H1 (cell line): ENCODE measurements at regions not wholly inside any gene's neighbourhood (a gene's known extent, or its start where the extent isn't known, plus 50 kb on each side); places are given as distances from the start of the nearest gene placed in this dataset.

Experiments used
- CTCF ChIA-PET: fragments of 300-600 bp; sonication (Branson Sonifier 250); formaldehyde crosslinking; loops from one replicate; lab custom pipeline; 2021; ENCODE audit not compliant: partially characterized antibody; lab: Charles Lee
- POLR2A ChIA-PET: fragments of 300-600 bp; sonication (Branson Sonifier 250); formaldehyde crosslinking; loops from one replicate; lab custom pipeline; 2021; ENCODE audit warnings: inconsistent platforms; ENCODE audit not compliant: partially characterized antibody; lab: Charles Lee
- DNase-seq, 2 experiments: peaks; one replicate each; pipeline versions ENCODE4 v3.0.0 to v3.0.0-alpha.2; 2010 to 2022; ENCODE audit warnings: low spot score in 2 of 2, low read depth in 1 of 2, mixed read lengths in 1 of 2
- FAIRE-seq: peaks from 2 replicates; lab custom pipeline; 2011; peaks lifted over from hg19 to GRCh38; lab: Jason Lieb, UNC
- H2AFZ ChIP-seq: 2 replicates; pipeline ENCODE4 v1.8.1; 2012; ENCODE audit warnings: low read length, inconsistent platforms
- H2AK5ac ChIP-seq: 2 replicates; pipeline ENCODE4 v1.6.1; 2013; ENCODE audit warnings: low read depth, low read length
- H2BK120ac ChIP-seq: replicated peaks from 2 replicates; pipeline ENCODE3; 2013; ENCODE audit warnings: low read depth, low read length, inconsistent platforms
- H2BK12ac ChIP-seq: 2 replicates; pipeline ENCODE4 v1.6.1; 2013; ENCODE audit warnings: low read depth, low read length
- H2BK15ac ChIP-seq: 2 replicates; pipeline ENCODE4 v1.6.1; 2013; ENCODE audit warnings: low read length
- H2BK20ac ChIP-seq: 2 replicates; pipeline ENCODE4 v1.6.1; 2013; ENCODE audit warnings: low read length
- H2BK5ac ChIP-seq: 2 replicates; pipeline ENCODE4 v1.6.1; 2013; ENCODE audit warnings: low read depth, low read length
- H3K14ac ChIP-seq: 2 replicates; pipeline ENCODE4 v1.6.1; 2013; ENCODE audit warnings: inconsistent platforms; ENCODE audit not compliant: insufficient read length
- H3K18ac ChIP-seq: 2 replicates; pipeline ENCODE4 v1.6.1; 2013; ENCODE audit warnings: low read length; ENCODE audit errors: extremely low read depth
- H3K23ac ChIP-seq: 2 replicates; pipeline ENCODE4 v1.6.1; 2013; ENCODE audit warnings: inconsistent platforms; ENCODE audit not compliant: insufficient read length
- H3K23me2 ChIP-seq: 2 replicates; pipeline ENCODE4 v1.6.1; 2013; ENCODE audit warnings: low read depth, low read length
- H3K27ac ChIP-seq: 2 replicates; pipeline ENCODE4 v1.6.1; 2011; ENCODE audit warnings: low read depth, low read length, inconsistent platforms
- H3K27me3 ChIP-seq, 4 experiments: replicated peaks in 1 of 4; 1 replicate in 1 of 4; 2 replicates in 3 of 4; pipeline versions ENCODE4 v1.6.1 to v1.8.1; 2011 to 2013; ENCODE audit warnings: low read length in 3 of 4, mild to moderate bottlenecking in 3 of 4, inconsistent platforms in 2 of 4, mixed read lengths in 2 of 4, moderate library complexity in 1 of 4; ENCODE audit not compliant: control insufficient read depth in 3 of 4, insufficient read depth in 3 of 4; ENCODE audit errors: extremely low read depth in 1 of 4
- H3K36me3 ChIP-seq, 4 experiments: 2 replicates each; pipeline versions ENCODE4 v1.6.1 to v1.8.1; 2011 to 2013; ENCODE audit warnings: mild to moderate bottlenecking in 4 of 4, low read length in 3 of 4, moderate library complexity in 2 of 4, control low read depth in 1 of 4, inconsistent platforms in 1 of 4; ENCODE audit not compliant: insufficient read depth in 4 of 4, control insufficient read depth in 2 of 4
- H3K4ac ChIP-seq: replicated peaks from 2 replicates; pipeline ENCODE3; 2013; ENCODE audit warnings: low read length, low read depth, mixed read lengths, inconsistent platforms; ENCODE audit not compliant: insufficient read length
- H3K4me1 ChIP-seq, 4 experiments: replicated peaks in 1 of 4; 1 replicate in 1 of 4; 2 replicates in 3 of 4; pipeline versions ENCODE4 v1.6.1 to v1.8.1; 2011 to 2013; ENCODE audit warnings: low read length in 3 of 4, inconsistent platforms in 2 of 4, mixed read lengths in 1 of 4; ENCODE audit not compliant: insufficient read depth in 4 of 4, control insufficient read depth in 3 of 4
- H3K4me2 ChIP-seq, 2 experiments: 2 replicates each; pipeline versions ENCODE4 v1.6.1 to v1.8.1; 2011 to 2013; ENCODE audit warnings: low read depth in 2 of 2, low read length in 2 of 2, control low read depth in 1 of 2, inconsistent platforms in 1 of 2, mild to moderate bottlenecking in 1 of 2; ENCODE audit not compliant: insufficient read depth in 1 of 2
- H3K4me3 ChIP-seq, 4 experiments: fragments of 200-600, 300-600 bp in 1 of 4; sonication (generic), shearing (Covaris generic), sonication (Bioruptor Twin) in 1 of 4; 2 replicates each; pipeline versions ENCODE4 v1.5.1 to v1.8.1; 2011 to 2016; ENCODE audit warnings: low read length in 4 of 4, low read depth in 3 of 4, control low read depth in 2 of 4, inconsistent platforms in 2 of 4, mild to moderate bottlenecking in 2 of 4, mixed read lengths in 1 of 4, moderate library complexity in 1 of 4; ENCODE audit not compliant: insufficient read depth in 2 of 4; ENCODE audit errors: extremely low read depth in 1 of 4
- H3K56ac ChIP-seq: replicated peaks from 2 replicates; pipeline ENCODE3; 2013; ENCODE audit warnings: low read depth, mild to moderate bottlenecking, mixed read lengths, low read length, inconsistent platforms; ENCODE audit not compliant: insufficient read length
- H3K79me1 ChIP-seq: 2 replicates; pipeline ENCODE4 v1.6.1; 2013; ENCODE audit warnings: low read depth, low read length, control low read depth
- H3K79me2 ChIP-seq, 2 experiments: 2 replicates each; pipeline versions ENCODE4 v1.6.1 to v1.8.1; 2012 to 2013; ENCODE audit warnings: low read length in 2 of 2, mild to moderate bottlenecking in 2 of 2, inconsistent platforms in 1 of 2; ENCODE audit not compliant: insufficient read depth in 2 of 2, control insufficient read depth in 1 of 2
- H3K9ac ChIP-seq, 4 experiments: replicated peaks in 1 of 4; 1 replicate in 1 of 4; 2 replicates in 3 of 4; pipeline versions ENCODE4 v1.6.1 to v1.8.1; 2011 to 2013; ENCODE audit warnings: low read depth in 3 of 4, low read length in 3 of 4, control low read depth in 2 of 4, mild to moderate bottlenecking in 2 of 4, moderate library complexity in 2 of 4, inconsistent platforms in 1 of 4; ENCODE audit errors: extremely low read depth in 1 of 4
- H3K9me3 ChIP-seq, 2 experiments: 2 replicates each; pipeline versions ENCODE4 v1.6.1 to v1.8.1; 2012 to 2013; ENCODE audit warnings: mild to moderate bottlenecking in 2 of 2, moderate library complexity in 2 of 2, control low read depth in 1 of 2, inconsistent platforms in 1 of 2, low read depth in 1 of 2, low read length in 1 of 2, mixed read lengths in 1 of 2; ENCODE audit not compliant: insufficient read depth in 2 of 2
- H4K20me1 ChIP-seq, 2 experiments: replicated peaks in 1 of 2; 2 replicates each; pipeline versions ENCODE3 to v1.8.1; 2011 to 2013; ENCODE audit warnings: inconsistent platforms in 2 of 2, low read length in 2 of 2, mild to moderate bottlenecking in 1 of 2; ENCODE audit not compliant: insufficient read depth in 2 of 2, control insufficient read depth in 1 of 2
- H4K5ac ChIP-seq: 2 replicates; pipeline ENCODE4 v1.6.1; 2013; ENCODE audit warnings: low read length, low read depth, mixed read lengths, inconsistent platforms; ENCODE audit not compliant: insufficient read length
- H4K8ac ChIP-seq: 2 replicates; pipeline ENCODE4 v1.8.0; 2013; ENCODE audit warnings: mild to moderate bottlenecking, moderate library complexity, low read length, inconsistent platforms; ENCODE audit not compliant: insufficient read depth; ENCODE audit errors: extremely low read depth
- H4K91ac ChIP-seq: replicated peaks from 2 replicates; pipeline ENCODE3; 2013; ENCODE audit warnings: low read length, mixed read lengths, inconsistent platforms; ENCODE audit not compliant: insufficient read length
- CBX5 ChIP-seq: fragments of 300-800, 300-1000 bp; sonication (generic); IDR thresholded peaks from 2 replicates; pipeline ENCODE4 v1.7.1; 2016; ENCODE audit warnings: antibody characterized with exemption, low read length, low read depth
- FOSL1 ChIP-seq: IDR thresholded peaks from 2 replicates; pipeline ENCODE4 v1.6.1; 2011; ENCODE audit warnings: mild to moderate bottlenecking, low read depth, low read length, moderate library complexity; ENCODE audit not compliant: insufficient read depth
- HDAC2 ChIP-seq, 2 experiments: fragments of 300-600 bp in 1 of 2; sonication (generic) in 1 of 2; IDR thresholded peaks; 2 replicates each; pipeline ENCODE4 v1.6.1; 2011 to 2012; ENCODE audit warnings: low read depth in 2 of 2, low read length in 2 of 2, mild to moderate bottlenecking in 2 of 2, moderate library complexity in 2 of 2, borderline replicate concordance in 1 of 2, inconsistent platforms in 1 of 2
- KDM4A ChIP-seq: IDR thresholded peaks from one replicate; pipeline ENCODE4 v1.7.1; 2012; ENCODE audit warnings: low read depth, mild to moderate bottlenecking, moderate library complexity, low read length, inconsistent platforms; ENCODE audit not compliant: severe bottlenecking
- POLR2A ChIP-seq, 2 experiments: IDR thresholded peaks; 1 replicate in 1 of 2; 2 replicates in 1 of 2; pipeline ENCODE4 v1.6.1; 2011; ENCODE audit warnings: low read depth in 2 of 2, low read length in 2 of 2, mild to moderate bottlenecking in 2 of 2; ENCODE audit errors: control extremely low read depth in 1 of 2
- RAD21 ChIP-seq, 2 experiments: IDR thresholded peaks in 1 of 2; conservative IDR thresholded peaks in 1 of 2; 2 replicates each; pipeline ENCODE4 v1.6.1; 2011; ENCODE audit warnings: low read depth in 2 of 2, low read length in 2 of 2, improper control_type of control experiment in 1 of 2, inconsistent platforms in 1 of 2, mild to moderate bottlenecking in 1 of 2, moderate library complexity in 1 of 2
- RFX5 ChIP-seq: IDR thresholded peaks from 2 replicates; pipeline ENCODE4 v1.6.1; 2011; ENCODE audit warnings: low read depth, low read length, improper control_type of control experiment, borderline replicate concordance
- SIRT6 ChIP-seq: IDR thresholded peaks from one replicate; pipeline ENCODE4 v1.7.1; 2012; ENCODE audit warnings: low read length, inconsistent platforms
- SP2 ChIP-seq: IDR thresholded peaks from 2 replicates; pipeline ENCODE4 v1.6.1; 2012; ENCODE audit warnings: mild to moderate bottlenecking, low read length, inconsistent platforms
- TAF1 ChIP-seq: IDR thresholded peaks from 2 replicates; pipeline ENCODE4 v1.6.1; 2011; ENCODE audit warnings: mild to moderate bottlenecking, low read depth, low read length
- WGBS, 2 experiments: shearing (Covaris generic) in 1 of 2; methylation state at CpG; one replicate each; pipeline versions ENCODE4 v1.1.6 to v1.1.7; 2013 to 2015; ENCODE audit warnings: low lambda C conversion rate in 2 of 2, mixed read lengths in 2 of 2, inconsistent platforms in 1 of 2, low coverage in 1 of 2, missing lambda C conversion rate in 1 of 2; ENCODE audit not compliant: insufficient replicate concordance in 2 of 2, insufficient coverage in 1 of 2, insufficient read length in 1 of 2; ENCODE audit errors: extremely low coverage in 1 of 2, missing lambda C conversion rate in 1 of 2; 5-methylcytosine and 5-hydroxymethylcytosine counted together
- TF ChIP-seq, protein P1 (sequence below): IDR thresholded peaks from 2 replicates; pipeline ENCODE4 v1.6.1; 2011; ENCODE audit warnings: low read depth, mild to moderate bottlenecking, low read length; ENCODE audit not compliant: insufficient read depth
- TF ChIP-seq, protein P2 (sequence below): IDR thresholded peaks from 2 replicates; pipeline ENCODE4 v1.6.1; 2011; ENCODE audit warnings: low read length, improper control_type of control experiment

DNA sequence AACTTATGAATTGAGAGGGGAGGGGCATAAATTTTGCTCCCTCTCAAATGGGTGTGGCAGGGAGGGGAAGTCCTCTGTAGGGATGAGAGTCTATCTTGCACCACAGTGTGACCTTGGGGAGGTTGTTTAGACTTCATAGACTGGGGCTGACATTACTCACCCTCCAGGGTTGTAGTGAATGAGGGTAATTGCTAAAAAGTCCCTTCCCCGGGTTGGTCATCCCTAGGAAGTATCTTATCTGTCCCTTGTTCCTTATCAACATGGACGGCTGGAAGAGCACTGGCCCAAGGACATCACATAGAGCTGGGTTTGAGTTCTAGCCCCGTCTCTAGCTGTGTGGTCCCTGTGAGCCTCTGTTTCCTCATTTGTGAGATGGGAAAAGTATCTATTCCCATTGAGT is 52.4 kb upstream of the SLC2A1 start:
- Histone ChIP-seq H4K5ac (no peak overlapping the region), H4K20me1 (no peaks in the 10 kb centered on the region), H3K27ac (no peak overlapping the region), H2AK5ac (peak overlapping the region; percentile 97; the same call in 1 of the 2 replicates), H3K4me1 (peaks cover 12 to 30% (median 18%) of the 10 kb centered on the region in 4 experiments), H3K4me3 (no peak overlapping the region), H3K4me2 (no peak overlapping the region), H3K14ac (no peak overlapping the region), H2BK15ac (peak overlapping the region; percentile 73; the same call in 1 of the 2 replicates), H3K9me3 (no peaks in the 10 kb centered on the region), H3K9ac (no peak overlapping the region), H2BK12ac (peak overlapping the region; percentile 93), H3K23ac (no peak overlapping the region), H2BK20ac (peak overlapping the region; percentile 94), H3K79me1 (no peaks in the 10 kb centered on the region), H3K56ac (no peak overlapping the region), H3K27me3 (no peaks in the 10 kb centered on the region), H2BK5ac (peak overlapping the region; percentile 66; the same call in 1 of the 2 replicates), H2BK120ac (peak overlapping the region; percentile 67), H2AFZ (no peak overlapping the region), H4K8ac (no peak overlapping the region; the same call in 1 of the 2 replicates), H4K91ac (peak overlapping the region; percentile 59), H3K4ac (no peak overlapping the region), H3K18ac (peak overlapping the region; percentile 68; the same call in 1 of the 2 replicates), H3K79me2 (no peaks in the 10 kb centered on the region), H3K36me3 (no peaks in the 10 kb centered on the region), H3K23me2 (no peaks in the 10 kb centered on the region; the same call in 1 of the 2 replicates)
- ChIA-PET POLR2A (interaction anchor here (0.9 kb wide), 1 partner anchor 8 kb away, joined by 3 read pairs; no protein-coding TSS in a partner anchor), CTCF (interaction anchor here (2.5 kb wide), 1 partner anchor 63 kb away, joined by 7 read pairs; no protein-coding TSS in a partner anchor)
- DNase-seq (no peak), FAIRE-seq (no peak)
- 72% methylated on average over 3 of the region's 3 CpGs; no CpG with 5 or more reads in 1 of the 2 experiments for WGBS, 2 experiments
- TF ChIP-seq RAD21 (IDR thresholded peaks at IDR 0.05 in 1 of 2, conservative IDR thresholded peaks at IDR 0.05 in 1 of 2; ENCODE audit: low read depth in 2 of 2, low read length in 2 of 2) (no peak), KDM4A (no peak), SIRT6 (no peak), HDAC2 (IDR thresholded peaks at IDR 0.05; ENCODE audit: borderline replicate concordance in 1 of 2, low read depth in 2 of 2, low read length in 2 of 2) (no peak), TAF1 (no peak), RFX5 (no peak), CBX5 (no peak), POLR2A (IDR thresholded peaks at IDR 0.05; ENCODE audit: control extremely low read depth in 1 of 2, low read depth in 2 of 2, low read length in 2 of 2) (no peak), SP2 (no peak), FOSL1 (no peak)
- TF ChIP-seq, protein P1, sequence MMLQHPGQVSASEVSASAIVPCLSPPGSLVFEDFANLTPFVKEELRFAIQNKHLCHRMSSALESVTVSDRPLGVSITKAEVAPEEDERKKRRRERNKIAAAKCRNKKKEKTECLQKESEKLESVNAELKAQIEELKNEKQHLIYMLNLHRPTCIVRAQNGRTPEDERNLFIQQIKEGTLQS: no peak
- TF ChIP-seq, protein P2, sequence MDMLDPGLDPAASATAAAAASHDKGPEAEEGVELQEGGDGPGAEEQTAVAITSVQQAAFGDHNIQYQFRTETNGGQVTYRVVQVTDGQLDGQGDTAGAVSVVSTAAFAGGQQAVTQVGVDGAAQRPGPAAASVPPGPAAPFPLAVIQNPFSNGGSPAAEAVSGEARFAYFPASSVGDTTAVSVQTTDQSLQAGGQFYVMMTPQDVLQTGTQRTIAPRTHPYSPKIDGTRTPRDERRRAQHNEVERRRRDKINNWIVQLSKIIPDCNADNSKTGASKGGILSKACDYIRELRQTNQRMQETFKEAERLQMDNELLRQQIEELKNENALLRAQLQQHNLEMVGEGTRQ: no peak
